ENCODE measurements at regions not wholly inside any gene's neighbourhood (a gene's known extent, or its start where the extent isn't known, plus 50 kb on each side); places are given as distances from the start of the nearest gene placed in this dataset.

- no peak for DNase-seq
Measured at GRCh38 chr22:26975865-26976264, 318.5 kb downstream of the MIAT start.

DNA sequence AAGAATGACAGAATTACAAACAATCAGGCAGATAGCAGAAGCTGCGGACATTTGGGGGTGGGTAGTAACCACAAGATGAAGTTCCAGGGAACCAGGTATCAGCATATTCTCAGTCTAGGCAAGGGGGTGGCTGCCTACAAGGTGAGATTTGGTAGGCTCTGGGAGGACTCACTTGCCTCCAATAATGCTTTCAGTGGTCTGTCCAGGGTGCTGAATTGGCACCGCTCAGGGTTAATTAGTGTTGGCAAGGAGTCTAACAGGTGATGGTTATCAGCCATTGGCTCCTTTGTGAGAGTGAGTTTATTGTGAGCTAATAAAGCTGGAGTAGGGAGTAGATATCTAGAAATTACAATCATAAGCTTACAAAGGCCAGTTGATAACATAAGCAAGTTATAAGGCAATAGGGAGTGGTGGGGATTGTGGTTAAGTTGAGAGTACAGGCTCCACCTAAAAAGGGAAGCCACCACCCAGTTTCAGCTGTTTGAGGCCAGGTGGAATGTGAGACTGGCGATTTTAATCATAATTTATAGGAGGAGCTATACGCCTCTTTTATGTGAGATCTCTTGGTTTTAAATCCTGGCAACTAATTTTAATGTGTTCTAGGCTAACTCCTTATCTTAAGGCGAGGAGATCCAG, 320.5 kb downstream of the MIAT start:
- DNase-seq, result no peak

- DNase-seq, result no peak
Measured at GRCh38 chr22:26979294-26979693, 321.9 kb downstream of the MIAT start.

DNA sequence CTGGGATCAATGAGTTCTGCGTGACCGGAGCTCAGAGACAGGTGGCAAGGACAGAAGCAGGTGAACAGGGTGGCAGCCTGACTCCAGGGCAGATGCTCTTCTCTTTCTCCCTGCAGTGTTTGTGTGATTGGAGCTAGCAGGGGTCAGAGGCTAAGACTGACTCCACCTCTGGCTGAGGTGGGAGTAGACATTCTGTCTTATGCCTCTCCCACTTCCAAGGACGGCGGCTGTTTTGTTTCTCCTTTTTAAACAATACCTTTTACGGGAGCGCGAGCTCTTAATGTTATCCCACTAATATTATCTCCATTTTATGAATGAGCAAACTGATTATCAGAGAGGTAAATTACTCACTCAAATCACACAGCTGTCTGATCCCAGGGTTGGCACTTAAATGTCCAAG, 323.7 kb downstream of the MIAT start:
- DNase-seq, result no peak

GRCh38 chr22:26981541-26981940, 324.2 kb downstream of the MIAT start:
- DNase-seq, result no peak

- DNase-seq, result no peak
Measured at GRCh38 chr22:26983311-26983710, 325.9 kb downstream of the MIAT start.

- DNase-seq, result no peak
Measured at GRCh38 chr22:26985206-26985605, 327.8 kb downstream of the MIAT start.

- no peak for DNase-seq
Measured at GRCh38 chr22:26985931-26986782, 328.8 kb downstream of the MIAT start.

- DNase-seq, result no peak
Measured at GRCh38 chr22:26986884-26987283, 329.5 kb downstream of the MIAT start.

DNA sequence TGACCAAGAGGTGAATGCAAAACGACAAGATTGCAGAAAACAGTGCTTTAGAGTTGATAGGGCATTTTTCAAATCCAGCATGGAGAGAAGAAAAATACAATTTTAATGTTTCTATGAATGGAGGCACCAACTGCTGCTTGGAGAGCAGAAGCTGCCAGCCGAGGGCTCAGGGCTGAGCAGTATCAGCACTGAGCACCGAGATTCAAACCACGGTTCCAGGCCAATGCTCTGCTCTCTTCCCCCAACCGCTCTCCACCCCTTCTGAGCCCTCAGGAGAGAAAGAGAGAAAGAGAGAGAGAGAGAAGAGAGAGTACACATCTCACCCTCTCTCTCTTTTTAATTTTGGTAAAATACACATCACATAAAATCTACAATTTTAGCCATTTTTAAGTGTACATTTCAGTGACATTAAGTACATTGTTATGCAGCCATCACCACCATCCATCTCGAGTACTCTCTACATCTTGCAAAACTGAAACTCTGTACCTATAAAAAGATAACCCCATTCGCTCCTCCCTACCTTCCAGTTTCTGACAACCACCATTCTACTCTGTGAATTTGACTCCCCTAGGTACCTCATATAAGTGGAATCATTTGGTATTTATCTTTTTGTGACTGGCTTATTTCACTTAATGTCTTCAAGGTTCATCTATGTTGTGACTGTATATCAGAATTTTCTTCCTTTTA, 333.3 kb downstream of the MIAT start:
- DNase-seq, result no peak

DNA sequence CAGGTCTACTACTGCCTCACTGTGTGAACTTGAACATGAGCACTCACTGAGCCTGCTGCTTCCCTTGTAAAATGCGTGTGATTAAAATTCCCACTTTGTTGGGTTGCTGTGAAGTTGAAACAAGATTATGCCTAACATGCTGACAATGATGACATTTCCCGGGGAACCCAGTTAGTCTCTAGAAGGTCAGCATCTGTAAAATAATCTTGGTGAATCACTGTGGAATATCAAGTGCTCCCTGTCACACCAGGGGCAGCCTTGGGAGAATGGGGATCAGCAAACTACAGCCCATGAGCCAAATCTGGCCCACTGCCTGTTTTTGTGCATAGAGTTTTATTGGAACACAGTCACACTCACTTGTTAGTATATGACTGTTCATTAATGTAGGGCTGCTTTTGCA, 335.2 kb downstream of the MIAT start:
- no peak for DNase-seq

DNA sequence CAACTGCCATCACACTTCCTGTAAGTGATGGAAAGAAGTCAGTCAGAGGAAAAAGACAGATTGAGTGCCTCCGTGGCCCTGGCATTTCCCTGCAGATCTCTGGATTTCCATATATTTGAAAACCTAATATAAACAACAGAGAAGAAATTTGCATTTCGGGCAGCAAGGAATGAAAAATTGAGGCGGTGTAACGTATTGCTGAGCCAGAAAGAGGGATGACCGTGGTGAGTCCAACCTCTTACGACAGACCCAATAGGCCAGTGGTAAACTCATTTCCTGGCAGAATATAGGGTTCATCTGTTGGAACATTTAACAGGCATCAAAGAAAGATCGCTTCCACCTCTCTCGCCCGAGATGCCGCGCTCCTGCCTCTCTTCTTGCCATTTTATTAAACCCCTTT, 336.5 kb downstream of the MIAT start:
- no peak for DNase-seq

DNA sequence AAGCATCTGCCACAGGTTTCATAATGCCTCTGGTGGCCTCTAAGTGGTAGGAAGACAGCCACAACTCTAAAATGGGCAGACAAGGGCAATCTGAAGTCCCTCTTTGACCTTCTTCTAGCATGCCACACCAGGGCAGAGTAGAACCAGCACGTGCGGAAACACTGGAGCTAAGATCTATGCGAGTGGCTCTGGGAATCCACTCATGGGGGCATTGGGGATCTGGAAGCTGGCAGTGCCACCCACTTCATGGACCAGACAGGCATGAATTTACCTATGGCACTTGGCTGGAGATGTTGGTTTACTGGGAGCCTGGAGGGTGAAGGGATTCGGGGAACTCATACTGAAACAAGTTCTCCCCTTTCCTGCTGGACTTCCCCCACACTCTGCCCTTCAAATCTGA, 337.4 kb downstream of the MIAT start:
- no peak for DNase-seq

DNA sequence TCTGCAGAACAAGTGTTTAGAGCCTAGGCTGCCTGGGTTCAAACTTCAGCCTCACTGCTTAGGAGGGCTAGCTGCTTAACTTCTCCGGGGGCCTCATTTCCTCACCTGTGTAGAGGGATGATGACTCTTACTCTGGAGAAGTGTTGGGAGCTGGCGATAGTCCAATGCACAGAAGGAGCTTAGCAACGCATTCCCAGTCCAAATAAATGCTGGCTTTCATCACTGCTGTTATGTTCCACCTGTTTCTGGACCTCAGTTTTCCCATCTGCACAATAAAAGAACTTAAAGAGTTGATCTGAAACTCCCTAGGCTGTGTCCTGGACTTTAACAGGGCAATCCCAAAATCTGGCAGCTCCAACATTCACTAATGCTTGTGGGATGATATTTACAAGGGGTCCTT, 337.8 kb downstream of the MIAT start:
- no peak for DNase-seq

DNA sequence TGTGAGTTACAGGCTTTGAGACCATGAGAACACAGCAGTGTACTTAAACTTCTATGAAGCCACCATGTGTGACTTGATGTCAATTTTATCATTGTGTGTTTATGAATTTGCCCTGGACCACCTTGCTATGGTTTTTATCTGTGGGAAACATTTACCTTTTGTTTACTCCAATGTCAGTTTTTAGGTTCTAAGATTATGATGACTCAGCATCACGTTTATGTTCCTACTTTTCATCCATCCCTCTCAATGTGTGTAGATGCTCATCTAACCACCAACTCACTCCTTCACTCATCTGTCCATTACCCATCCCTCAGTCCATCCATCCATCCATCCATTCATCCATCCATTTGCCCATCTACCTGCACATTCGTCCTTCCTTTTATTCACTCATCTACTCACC, 338.8 kb downstream of the MIAT start:
- no peak for DNase-seq

- no peak for DNase-seq
Measured at GRCh38 chr22:26998129-26998528, 340.7 kb downstream of the MIAT start.

- DNase-seq, result no peak
Measured at GRCh38 chr22:26998716-26999115, 341.3 kb downstream of the MIAT start.

DNA sequence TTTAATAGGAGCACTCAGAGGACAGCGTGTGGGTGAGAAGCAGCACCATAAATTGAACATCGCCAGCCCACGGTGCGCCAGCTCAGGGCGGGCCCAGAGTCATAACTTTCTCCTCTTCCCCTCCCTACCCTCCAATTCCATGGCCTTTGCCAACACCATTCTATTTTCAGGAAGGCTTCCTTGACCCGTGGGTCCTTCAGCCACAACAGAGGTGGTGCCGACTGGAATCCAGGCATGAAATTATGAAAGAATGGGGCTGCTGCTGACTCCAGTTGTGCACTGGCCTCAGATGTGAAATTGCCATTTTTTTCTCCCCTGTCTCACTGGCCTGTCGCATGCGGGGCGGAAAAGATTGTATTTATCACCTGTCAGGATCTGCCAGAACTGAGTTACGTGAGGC, 345.9 kb downstream of the MIAT start:
- no peak for DNase-seq

- no peak for DNase-seq
Measured at GRCh38 chr22:27004434-27004833, 347.0 kb downstream of the MIAT start.

DNA sequence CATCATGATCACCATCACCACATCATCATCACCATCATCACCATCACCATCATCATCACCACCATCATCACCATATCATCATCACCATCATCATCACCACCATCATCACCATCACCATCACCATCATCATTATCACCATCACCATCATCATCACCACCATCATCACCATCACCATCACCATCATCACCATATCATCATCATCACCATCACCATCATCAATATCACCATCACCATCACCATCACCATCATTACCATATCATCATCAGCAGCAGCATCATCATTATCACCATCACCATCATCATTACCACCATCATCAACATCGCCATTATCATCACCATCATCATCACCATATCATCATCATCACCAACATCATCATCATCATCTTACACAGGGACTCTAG, 351.1 kb downstream of the MIAT start:
- no peak for DNase-seq

GRCh38 chr22:27011133-27011532, 353.7 kb downstream of the MIAT start:
- DNase-seq, result no peak

DNA sequence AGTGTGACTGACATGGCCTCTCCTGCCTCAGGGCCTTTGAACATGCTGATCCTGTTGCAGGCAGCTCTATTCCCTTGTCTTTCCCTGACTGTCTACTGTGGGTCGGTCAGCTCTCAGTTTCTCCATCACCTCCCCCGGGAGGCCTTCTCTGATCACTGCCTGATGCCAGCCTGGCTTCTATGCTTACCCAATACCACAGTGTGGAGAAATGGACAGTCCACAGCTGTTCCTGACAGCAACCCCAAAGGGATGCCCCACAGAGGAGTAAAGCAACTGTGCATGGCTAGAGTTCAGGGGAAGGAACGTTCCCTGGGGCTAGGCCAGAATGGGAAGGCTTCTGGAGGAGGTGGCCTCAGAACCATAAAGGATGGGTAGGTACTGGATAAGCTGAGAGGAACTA, 354.3 kb downstream of the MIAT start:
- no peak for DNase-seq

DNA sequence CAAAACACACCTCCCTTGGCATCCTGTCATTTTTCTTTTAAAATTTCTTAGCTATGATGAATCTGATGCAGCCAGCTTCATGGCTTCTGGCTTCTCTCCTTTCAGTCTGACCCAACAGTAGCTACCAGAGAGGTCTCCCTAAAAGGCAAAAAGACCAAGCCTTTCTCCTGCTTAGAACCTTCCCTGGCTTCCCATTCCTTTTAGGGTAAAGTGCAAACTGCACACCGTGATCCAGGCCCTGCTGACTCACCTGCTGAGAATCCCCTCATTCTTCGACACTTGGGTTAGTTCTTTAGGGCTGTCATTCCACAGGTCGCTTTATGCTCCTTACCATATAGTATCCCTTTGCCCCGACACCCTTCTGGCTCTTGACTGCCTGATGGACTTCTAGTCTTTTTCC, 362.4 kb downstream of the MIAT start:
- no peak for DNase-seq

DNA sequence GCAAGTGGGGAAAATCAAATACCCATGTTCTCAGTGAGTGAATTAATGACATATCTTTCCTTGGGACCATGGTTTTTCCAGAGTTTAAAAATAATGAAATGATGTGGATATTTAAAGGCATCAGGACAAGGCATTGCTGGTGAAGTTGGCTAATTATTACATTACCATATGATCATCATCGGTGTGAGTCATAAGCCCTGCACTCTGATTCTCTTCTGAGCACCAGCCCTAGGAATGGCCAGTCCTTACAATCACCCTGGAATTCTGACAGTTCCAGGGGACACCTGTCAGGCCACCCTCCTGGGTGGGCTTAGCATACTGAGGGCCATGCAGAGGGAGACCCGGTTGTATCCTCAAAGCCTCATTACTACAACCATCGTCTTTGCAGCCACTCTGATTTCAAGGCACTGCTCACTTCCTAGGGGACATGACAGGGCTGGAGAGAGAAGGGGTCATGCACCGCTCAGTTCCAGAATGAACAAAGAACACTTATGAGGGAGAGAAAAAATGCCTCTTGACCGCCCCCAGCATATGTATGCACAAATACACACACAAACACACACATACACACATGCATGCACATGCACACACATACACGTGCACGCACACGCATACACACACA, 365.0 kb downstream of the MIAT start:
- no peak for DNase-seq

All from NCI-H2107 (cell line).